HCT116 (cell line): ENCODE measurements at regions not wholly inside any gene's neighbourhood (a gene's known extent, or its start where the extent isn't known, plus 50 kb on each side); places are given as distances from the start of the nearest gene placed in this dataset.

Experiments
- ATAC-seq: fragments of 200-7000 bp; cut with Tn5 transposase; 2 replicates; pipeline ENCODE4 v1.9.1; 2020; ENCODE audit warnings: mild to moderate bottlenecking, moderate library complexity
- BruUV-seq: library from RNA; stranded (reverse); fragments of 400-500 nt; replicated peaks from 2 replicates; lab custom pipeline; 2021; lab: Mats Ljungman, UMichigan
- CTCF ChIA-PET: fragments of 300-600 bp; sonication (Branson Sonifier 250); formaldehyde crosslinking; loops from one replicate; lab custom pipeline; 2021; ENCODE audit warnings: antibody characterized with exemption; lab: Charles Lee
- POLR2A ChIA-PET: fragments of 300-600, 350-600 bp; sonication (Branson Sonifier 250); formaldehyde crosslinking; loops from one replicate; lab custom pipeline; 2021; ENCODE audit warnings: antibody characterized with exemption; lab: Charles Lee
- RAD21 ChIA-PET, 2 experiments: fragments of 300-600 bp; sonication (Branson Sonifier 250); formaldehyde crosslinking; loops; one replicate each; lab custom pipeline; 2023; ENCODE audit warnings: low total read pairs in 2 of 2; ENCODE audit not compliant: uncharacterized antibody in 2 of 2, unreplicated experiment in 2 of 2, low non-redundant PET in 1 of 2; lab: Charles Lee
- DNase-seq: peaks from one replicate; pipeline ENCODE4 v3.0.0-alpha.2; 2010; ENCODE audit warnings: low read depth, low spot score
- H2AFZ ChIP-seq: fragments of 200-600 bp; shearing (Covaris generic), sonication (generic); 2 replicates; pipeline ENCODE4 v1.6.1; 2017; ENCODE audit warnings: low read depth, mixed run types, mixed read lengths, antibody characterized with exemption, low read length; ENCODE audit not compliant: poor library complexity, severe bottlenecking
- H3K27ac ChIP-seq: 2 replicates; pipeline ENCODE4 v1.5.1; 2012; ENCODE audit warnings: low read depth, low read length
- H3K27me3 ChIP-seq: fragments of 200-600 bp; sonication (generic); 2 replicates; pipeline ENCODE4 v1.6.1; 2016; ENCODE audit warnings: mixed run types, low read length, mixed read lengths; ENCODE audit not compliant: insufficient read depth
- H3K36me3 ChIP-seq, 2 experiments: fragments of 200-500 bp in 1 of 2; fragments of 200-600 bp in 1 of 2; sonication (Bioruptor generic) in 1 of 2; sonication (generic) in 1 of 2; 2 replicates each; pipeline versions ENCODE4 v1.5.1 to v1.6.1; 2014 to 2016; ENCODE audit warnings: low read length in 2 of 2, inconsistent platforms in 1 of 2, mixed read lengths in 1 of 2, mixed run types in 1 of 2; ENCODE audit not compliant: insufficient read depth in 2 of 2, control insufficient read depth in 1 of 2
- H3K4me1 ChIP-seq, 2 experiments: fragments of 200-600 bp in 1 of 2; sonication (generic) in 1 of 2; 2 replicates each; pipeline versions ENCODE4 v1.5.1 to v1.6.1; 2012 to 2017; ENCODE audit warnings: low read length in 2 of 2, inconsistent platforms in 1 of 2, mild to moderate bottlenecking in 1 of 2, mixed read lengths in 1 of 2, mixed run types in 1 of 2, moderate library complexity in 1 of 2; ENCODE audit not compliant: insufficient read depth in 2 of 2, control insufficient read depth in 1 of 2
- H3K4me2 ChIP-seq: fragments of 200-600 bp; sonication (generic); 2 replicates; pipeline ENCODE4 v1.6.1; 2017; ENCODE audit warnings: mixed run types, low read length, mixed read lengths
- H3K4me3 ChIP-seq, 2 experiments: fragments of 200-600 bp in 1 of 2; sonication (generic) in 1 of 2; replicated peaks in 1 of 2; 2 replicates each; pipeline ENCODE4 v1.5.1; 2011 to 2016; ENCODE audit warnings: low read length in 2 of 2, control low read depth in 1 of 2, low read depth in 1 of 2, mild to moderate bottlenecking in 1 of 2, mixed read lengths in 1 of 2, mixed run types in 1 of 2
- H3K79me2 ChIP-seq: fragments of 200-600 bp; sonication (generic); 2 replicates; pipeline ENCODE4 v1.6.1; 2017; ENCODE audit warnings: mild to moderate bottlenecking, mixed run types, low read length, moderate library complexity, mixed read lengths; ENCODE audit not compliant: insufficient read depth
- H3K9ac ChIP-seq: fragments of 200-600 bp; sonication (generic); 2 replicates; pipeline ENCODE4 v1.6.1; 2016; ENCODE audit warnings: low read length, mixed read lengths
- H3K9me2 ChIP-seq: fragments of 200-600 bp; sonication (generic), shearing (Covaris generic); 2 replicates; pipeline ENCODE4 v1.6.1; 2017; ENCODE audit warnings: mixed run types, mild to moderate bottlenecking, moderate library complexity; ENCODE audit not compliant: insufficient read depth
- H3K9me3 ChIP-seq, 2 experiments: fragments of 200-500 bp in 1 of 2; fragments of 200-600 bp in 1 of 2; sonication (Bioruptor generic) in 1 of 2; sonication (generic) in 1 of 2; 2 replicates each; pipeline ENCODE4 v1.6.1; 2014 to 2017; ENCODE audit warnings: low read length in 2 of 2, mixed read lengths in 2 of 2, inconsistent platforms in 1 of 2, low read depth in 1 of 2, mild to moderate bottlenecking in 1 of 2, mixed run types in 1 of 2, moderate library complexity in 1 of 2; ENCODE audit not compliant: control insufficient read depth in 1 of 2, insufficient read depth in 1 of 2
- H4K20me1 ChIP-seq: fragments of 200-600 bp; sonication (generic), shearing (Covaris generic); 2 replicates; pipeline ENCODE4 v1.6.1; 2017; ENCODE audit warnings: mixed run types, mild to moderate bottlenecking, moderate library complexity; ENCODE audit not compliant: insufficient read depth
- EZH2 ChIP-seq: fragments of 200-600 bp; sonication (generic); IDR thresholded peaks from 2 replicates; pipeline ENCODE4 v1.6.1; 2017; ENCODE audit warnings: antibody characterized with exemption, mixed run types
- SP1 ChIP-seq: IDR thresholded peaks from 2 replicates; pipeline ENCODE4 v1.6.1; 2012; ENCODE audit warnings: low read depth
- SRF ChIP-seq: IDR thresholded peaks from 2 replicates; pipeline ENCODE4 v1.6.1; 2012; ENCODE audit warnings: low read depth
- intact Hi-C: fragments of 100-400 bp; cut with micrococcal nuclease; formaldehyde crosslinking; loops from 2 replicates; pipeline ENCODE4 v1.10.0; 2022

DNA sequence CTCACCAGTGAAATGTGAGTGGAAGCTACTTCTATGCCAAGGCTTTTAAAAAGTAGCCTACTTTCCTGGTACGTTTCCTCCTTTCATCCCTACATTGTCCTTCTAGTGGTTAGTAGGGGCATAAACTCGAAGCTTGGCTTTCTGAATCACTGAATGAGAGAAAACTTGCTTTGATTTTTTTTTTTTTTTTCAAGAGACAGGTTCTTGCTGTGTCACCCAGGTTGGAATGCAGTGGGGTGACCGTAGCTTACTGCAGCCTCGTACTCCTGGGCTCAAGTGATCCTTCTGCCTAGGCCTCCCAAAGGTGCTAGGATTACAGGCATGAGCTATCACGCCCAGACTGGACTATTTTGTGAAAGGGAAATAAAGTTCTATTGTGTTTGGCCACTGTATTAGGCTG lies 89.1 kb upstream of the IGFBP7 start:
- no peaks in the 10 kb centered on the region for H3K36me3 ChIP-seq
- ATAC-seq (no peak), DNase-seq (no peak)
- BruUV-seq = no TSS peak
- H3K9ac ChIP-seq = no peak overlapping the region
- no peak overlapping the region for H3K4me2 ChIP-seq
- H3K4me3 ChIP-seq = no peak overlapping the region
- intact Hi-C loops = no loop called here
- no peak for TF ChIP-seq SP1
- no peak overlapping the region for H2AFZ ChIP-seq
- no peaks in the 10 kb centered on the region for H4K20me1 ChIP-seq
- CTCF ChIA-PET = interaction anchor here (1.1 kb wide), 2 partner anchors 8 to 35 kb away, joined by 4 read pairs; no protein-coding TSS in a partner anchor
- H3K9me3 ChIP-seq = no peaks in the 10 kb centered on the region
- no peak overlapping the region for H3K27ac ChIP-seq
- H3K9me2 ChIP-seq = no peaks in the 10 kb centered on the region
- RAD21 ChIA-PET = no interaction called here
- no peaks in the 10 kb centered on the region for H3K4me1 ChIP-seq
- H3K27me3 ChIP-seq = peaks cover 8% of the 10 kb centered on the region; the same call in 1 of the 2 replicates
- no peaks in the 10 kb centered on the region for H3K79me2 ChIP-seq
- POLR2A ChIA-PET = no interaction called here

DNA sequence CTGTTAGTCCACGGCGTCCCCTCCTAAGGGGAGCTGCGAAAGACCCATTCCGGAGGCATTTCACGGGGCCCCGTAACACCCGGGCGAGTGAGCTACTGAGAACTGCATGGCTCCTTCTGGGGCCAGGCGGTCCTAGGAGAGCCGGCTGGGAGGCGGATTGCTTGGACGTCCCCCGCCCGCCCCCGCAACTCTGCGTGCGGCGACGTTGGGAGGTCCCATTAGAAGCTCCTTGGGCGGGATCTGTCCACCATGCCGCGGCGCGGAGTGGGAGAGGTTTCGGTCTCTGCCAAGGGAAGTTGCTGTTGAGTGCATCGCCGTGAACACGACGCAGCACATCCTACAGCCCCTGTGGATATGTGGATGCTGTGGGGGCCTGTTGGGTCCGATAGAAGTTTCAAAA lies 85.4 kb upstream of the IGFBP7 start:
- no peaks in the 10 kb centered on the region for H3K4me1 ChIP-seq
- no peaks in the 10 kb centered on the region for H3K9me2 ChIP-seq
- TF ChIP-seq EZH2 (no peak), SRF (no peak)
- peaks cover 1% of the 10 kb centered on the region; the same call in 1 of the 2 replicates for H3K27me3 ChIP-seq
- CTCF ChIA-PET = no interaction called here
- DNase-seq (no peak), ATAC-seq (no peak)
- no TSS peak for BruUV-seq
- RAD21 ChIA-PET = no interaction called here
- no peak overlapping the region for H3K4me2 ChIP-seq
- intact Hi-C loops = no loop called here
- no peaks in the 10 kb centered on the region for H3K9me3 ChIP-seq
- H3K79me2 ChIP-seq = no peaks in the 10 kb centered on the region
- POLR2A ChIA-PET = no interaction called here
- no peak overlapping the region for H3K9ac ChIP-seq
- no peak overlapping the region for H2AFZ ChIP-seq
- H3K27ac ChIP-seq = no peak overlapping the region
- no peaks in the 10 kb centered on the region for H3K36me3 ChIP-seq
- no peaks in the 10 kb centered on the region for H4K20me1 ChIP-seq
- H3K4me3 ChIP-seq = no peak overlapping the region
